ENCODE measurements at regions not wholly inside any gene's neighbourhood (a gene's known extent, or its start where the extent isn't known, plus 50 kb on each side); places are given as distances from the start of the nearest gene placed in this dataset.

GRCh38 chr14:35938770-35939169 is 112.6 kb downstream of the BRMS1L start:
- TF ChIP-seq, protein P1, sequence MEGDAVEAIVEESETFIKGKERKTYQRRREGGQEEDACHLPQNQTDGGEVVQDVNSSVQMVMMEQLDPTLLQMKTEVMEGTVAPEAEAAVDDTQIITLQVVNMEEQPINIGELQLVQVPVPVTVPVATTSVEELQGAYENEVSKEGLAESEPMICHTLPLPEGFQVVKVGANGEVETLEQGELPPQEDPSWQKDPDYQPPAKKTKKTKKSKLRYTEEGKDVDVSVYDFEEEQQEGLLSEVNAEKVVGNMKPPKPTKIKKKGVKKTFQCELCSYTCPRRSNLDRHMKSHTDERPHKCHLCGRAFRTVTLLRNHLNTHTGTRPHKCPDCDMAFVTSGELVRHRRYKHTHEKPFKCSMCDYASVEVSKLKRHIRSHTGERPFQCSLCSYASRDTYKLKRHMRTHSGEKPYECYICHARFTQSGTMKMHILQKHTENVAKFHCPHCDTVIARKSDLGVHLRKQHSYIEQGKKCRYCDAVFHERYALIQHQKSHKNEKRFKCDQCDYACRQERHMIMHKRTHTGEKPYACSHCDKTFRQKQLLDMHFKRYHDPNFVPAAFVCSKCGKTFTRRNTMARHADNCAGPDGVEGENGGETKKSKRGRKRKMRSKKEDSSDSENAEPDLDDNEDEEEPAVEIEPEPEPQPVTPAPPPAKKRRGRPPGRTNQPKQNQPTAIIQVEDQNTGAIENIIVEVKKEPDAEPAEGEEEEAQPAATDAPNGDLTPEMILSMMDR (IDR thresholded peaks at IDR 0.05) = no peak
- TF ChIP-seq POLR2AphosphoS5 (IDR thresholded peaks at IDR 0.05) (no peak), POLR2A (IDR thresholded peaks at IDR 0.05) (no peak)

All from breast epithelium (tissue), 3 donors.